GM12874 (cell line): ENCODE measurements at regions not wholly inside any gene's neighbourhood (a gene's known extent, or its start where the extent isn't known, plus 50 kb on each side); places are given as distances from the start of the nearest gene placed in this dataset.

Experiments
- CTCF ChIP-seq: IDR thresholded peaks from 2 replicates; pipeline ENCODE4 v1.5.1; 2011; ENCODE audit warnings: low read depth, mild to moderate bottlenecking, control low read depth, low read length, moderate library complexity; ENCODE audit not compliant: insufficient read depth

DNA sequence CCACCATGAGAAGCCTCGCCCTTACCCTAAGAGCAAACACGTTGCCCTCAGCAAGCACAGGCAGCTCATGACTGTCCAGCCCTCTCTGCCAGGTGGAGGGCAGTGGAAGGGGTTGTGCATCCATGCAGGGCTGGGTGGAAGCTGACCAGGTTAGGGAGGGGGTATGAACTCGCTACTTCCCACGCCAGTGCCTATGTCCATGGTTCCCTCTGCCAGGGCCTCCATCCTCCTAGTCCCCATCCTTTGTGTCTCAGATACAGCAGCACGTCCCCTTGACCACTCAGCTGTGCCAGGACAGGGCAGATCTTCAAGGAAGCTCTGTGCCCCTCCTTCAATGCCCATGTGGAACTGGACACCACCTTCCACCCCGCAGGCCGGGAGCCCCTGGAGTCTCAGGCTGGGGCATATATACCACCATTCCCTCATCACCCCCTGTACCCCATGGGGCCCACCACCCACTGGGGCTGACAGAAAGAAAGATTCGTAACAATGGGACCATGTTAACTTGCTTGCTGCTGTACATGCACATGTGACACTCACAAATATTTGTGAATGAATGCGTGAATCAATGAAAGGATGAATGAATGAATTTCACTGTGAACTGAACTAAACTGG lies 90.7 kb downstream of the ANKRD60 start:
- TF ChIP-seq CTCF, result no peak

- TF ChIP-seq CTCF, result no peak
Measured at GRCh38 chr20:58137236-58137635, 91.2 kb downstream of the ANKRD60 start.

DNA sequence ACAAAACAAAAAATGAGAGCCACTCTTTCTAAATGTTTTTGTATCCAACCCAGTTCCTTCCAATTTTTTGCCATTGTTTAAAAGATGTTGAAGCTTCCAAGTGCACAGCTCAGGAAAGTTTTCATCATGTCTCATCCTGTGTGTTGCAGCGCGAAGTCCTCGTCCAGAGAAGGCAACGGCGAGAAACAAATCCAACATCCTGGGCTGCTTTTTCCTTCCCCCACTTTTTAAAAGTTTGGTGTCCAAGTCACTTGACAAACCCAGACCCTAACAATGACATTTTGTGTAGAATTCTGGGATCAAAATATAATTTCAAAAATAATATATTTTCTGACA lies 92.3 kb downstream of the ANKRD60 start:
- TF ChIP-seq CTCF, result no peak

- no peak for TF ChIP-seq CTCF
Measured at GRCh38 chr20:58135441-58136148, 92.9 kb downstream of the ANKRD60 start.

GRCh38 chr20:58133020-58133808 lies 95.2 kb downstream of the ANKRD60 start:
- TF ChIP-seq CTCF, result no peak

- no peak for TF ChIP-seq CTCF
Measured at GRCh38 chr20:58131551-58132142, 96.8 kb downstream of the ANKRD60 start.

GRCh38 chr20:58131151-58131550 lies 97.3 kb downstream of the ANKRD60 start:
- TF ChIP-seq CTCF, result no peak
